CD14-positive monocyte (primary cell): ENCODE measurements at regions not wholly inside any gene's neighbourhood (a gene's known extent, or its start where the extent isn't known, plus 50 kb on each side); places are given as distances from the start of the nearest gene placed in this dataset.

Experiments
- DNase-seq, 3 donors: peaks; one replicate each; pipeline ENCODE4 v3.0.0-alpha.2; 2011 to 2022
- H2AFZ ChIP-seq: 2 replicates; pipeline ENCODE4 v1.6.0; 2012; ENCODE audit warnings: mild to moderate bottlenecking, low read depth, low read length, inconsistent platforms; ENCODE audit not compliant: insufficient read depth, poor library complexity, severe bottlenecking
- H3K27ac ChIP-seq, 2 donors: 1 replicate in 1 of 2; 2 replicates in 1 of 2; pipeline ENCODE4 v1.5.1; 2012 to 2013; ENCODE audit warnings: low read length in 2 of 2, control low read depth in 1 of 2, inconsistent platforms in 1 of 2, low read depth in 1 of 2, mild to moderate bottlenecking in 1 of 2
- H3K27me3 ChIP-seq, 2 donors: one replicate each; pipeline versions ENCODE4 v1.6.0 to v1.6.1; 2011 to 2013; ENCODE audit warnings: low read length in 2 of 2; ENCODE audit not compliant: control insufficient read depth in 2 of 2, insufficient read depth in 2 of 2
- H3K36me3 ChIP-seq, 2 donors: replicated peaks in 1 of 2; 1 replicate in 1 of 2; 2 replicates in 1 of 2; pipeline versions ENCODE4 v1.5.1 to v1.6.1; 2012 to 2013; ENCODE audit warnings: low read length in 2 of 2, control low read depth in 1 of 2, inconsistent platforms in 1 of 2, mild to moderate bottlenecking in 1 of 2; ENCODE audit not compliant: insufficient read depth in 2 of 2, control insufficient read depth in 1 of 2
- H3K4me1 ChIP-seq, 2 donors: 1 replicate in 1 of 2; 2 replicates in 1 of 2; pipeline versions ENCODE4 v1.5.1 to v1.6.1; 2012 to 2013; ENCODE audit warnings: low read length in 2 of 2, control low read depth in 1 of 2, inconsistent platforms in 1 of 2, mild to moderate bottlenecking in 1 of 2, moderate library complexity in 1 of 2; ENCODE audit not compliant: insufficient read depth in 2 of 2, control insufficient read depth in 1 of 2
- H3K4me2 ChIP-seq: replicated peaks from 2 replicates; pipeline ENCODE3; 2012; ENCODE audit warnings: low read length, moderate library complexity, mild to moderate bottlenecking; ENCODE audit not compliant: poor library complexity, severe bottlenecking; ENCODE audit errors: extremely low read depth
- H3K4me3 ChIP-seq, 3 experiments: fragments of 200-600 bp in 1 of 3; sonication (generic) in 1 of 3; replicated peaks in 1 of 3; 1 replicate in 2 of 3; 2 replicates in 1 of 3; pipeline ENCODE4 v1.5.1; 2011 to 2013; ENCODE audit warnings: low read length in 3 of 3, mild to moderate bottlenecking in 3 of 3, control low read depth in 2 of 3, low read depth in 2 of 3, inconsistent platforms in 1 of 3, moderate library complexity in 1 of 3
- H3K79me2 ChIP-seq: 2 replicates; pipeline ENCODE4 v1.6.0; 2012; ENCODE audit warnings: mild to moderate bottlenecking, control low read depth, inconsistent platforms, low read length, moderate library complexity; ENCODE audit not compliant: insufficient read depth
- H3K9ac ChIP-seq: 2 replicates; pipeline ENCODE4 v1.6.0; 2017; ENCODE audit warnings: low read length, mild to moderate bottlenecking; ENCODE audit not compliant: insufficient read depth, poor library complexity, severe bottlenecking
- H3K9me3 ChIP-seq, 2 donors: replicated peaks in 1 of 2; 1 replicate in 1 of 2; 2 replicates in 1 of 2; pipeline versions ENCODE4 v1.5.1 to v1.6.1; 2012 to 2013; ENCODE audit warnings: low read length in 2 of 2, control low read depth in 1 of 2; ENCODE audit not compliant: control insufficient read depth in 1 of 2, insufficient read depth in 1 of 2
- H4K20me1 ChIP-seq: 2 replicates; pipeline ENCODE4 v1.6.0; 2012; ENCODE audit warnings: mild to moderate bottlenecking, low read length, control low read depth, moderate library complexity; ENCODE audit not compliant: insufficient read depth
- H3K27ac Mint-ChIP-seq, 7 donors: one replicate each; pipeline ENCODE4 v1.8.0; 2020; ENCODE audit warnings: mild to moderate bottlenecking in 7 of 7, mixed read lengths in 7 of 7, moderate library complexity in 6 of 7, inconsistent platforms in 2 of 7
- H3K27me3 Mint-ChIP-seq, 3 donors: one replicate each; pipeline ENCODE4 v1.8.0; 2021 to 2022; ENCODE audit warnings: low read depth in 3 of 3, mild to moderate bottlenecking in 3 of 3, mixed read lengths in 3 of 3, moderate library complexity in 3 of 3, inconsistent platforms in 1 of 3
- H3K36me3 Mint-ChIP-seq, 2 donors: one replicate each; pipeline ENCODE4 v1.8.0; 2020; ENCODE audit warnings: mixed read lengths in 2 of 2, inconsistent platforms in 1 of 2, mild to moderate bottlenecking in 1 of 2
- H3K4me1 Mint-ChIP-seq: one replicate; pipeline ENCODE4 v1.8.0; 2020; ENCODE audit warnings: mild to moderate bottlenecking, mixed read lengths
- H3K4me3 Mint-ChIP-seq, 2 donors: one replicate each; pipeline ENCODE4 v1.8.0; 2020; ENCODE audit warnings: mild to moderate bottlenecking in 2 of 2, mixed read lengths in 2 of 2, moderate library complexity in 1 of 2
- H3K9me3 Mint-ChIP-seq, 7 donors: one replicate each; pipeline ENCODE4 v1.8.0; 2020 to 2022; ENCODE audit warnings: mixed read lengths in 7 of 7, mild to moderate bottlenecking in 6 of 7, moderate library complexity in 6 of 7, inconsistent platforms in 2 of 7
- WGBS: methylation state at CpG from one replicate; pipeline ENCODE4 v1.1.5; 2013; ENCODE audit warnings: missing lambda C conversion rate; ENCODE audit not compliant: insufficient coverage; 5-methylcytosine and 5-hydroxymethylcytosine counted together
- intact Hi-C, 2 donors: fragments of 100-400 bp; cut with micrococcal nuclease; formaldehyde crosslinking; loops; one replicate each; pipeline versions ENCODE4 v1.15.0 to v1.15.1; 2023
- TF ChIP-seq, protein P1 (sequence below): fragments of 200-600 bp; IDR thresholded peaks from one replicate; pipeline ENCODE4 v1.8.0; 2022; ENCODE audit warnings: antibody characterized with exemption, mild to moderate bottlenecking

DNA sequence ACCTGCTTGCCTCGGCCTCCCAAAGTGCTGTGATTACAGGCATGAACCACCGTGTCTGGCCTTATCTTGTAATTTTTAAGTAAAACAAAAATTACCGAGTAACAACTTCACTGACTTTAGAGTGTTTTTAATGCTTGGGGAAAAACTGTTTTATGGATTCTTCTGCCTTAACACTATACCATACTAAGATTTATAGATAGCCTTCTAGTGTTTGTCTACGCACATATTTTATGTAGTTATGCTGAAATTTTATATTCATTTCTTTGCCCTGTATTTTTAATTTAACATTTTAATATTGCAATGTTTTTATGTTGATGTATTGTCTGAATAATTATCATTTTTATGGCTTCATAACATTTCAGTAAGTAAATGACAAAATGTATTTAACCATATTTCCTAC, 96.4 kb upstream of the FTMT start:
- peaks cover 0 to 4% (median 0%) of the 10 kb centered on the region in 7 donors for H3K9me3 Mint-ChIP-seq
- H3K36me3 Mint-ChIP-seq: no peaks in the 10 kb centered on the region
- Histone ChIP-seq H3K4me1 (no peaks in the 10 kb centered on the region), H3K4me2 (no peak overlapping the region), H3K9me3 (no peaks in the 10 kb centered on the region), H3K9ac (no peak overlapping the region), H3K27ac (no peak overlapping the region), H4K20me1 (no peaks in the 10 kb centered on the region), H2AFZ (no peak overlapping the region), H3K27me3 (no peaks in the 10 kb centered on the region), H3K36me3 (no peaks in the 10 kb centered on the region), H3K4me3 (no peak overlapping the region), H3K79me2 (no peaks in the 10 kb centered on the region)
- H3K27ac Mint-ChIP-seq: no peak overlapping the region
- WGBS: 100% methylated on average over 1 of the region's 4 CpGs
- no peak for DNase-seq
- H3K4me1 Mint-ChIP-seq: no peaks in the 10 kb centered on the region
- H3K27me3 Mint-ChIP-seq: no peaks in the 10 kb centered on the region
- TF ChIP-seq, protein P1, sequence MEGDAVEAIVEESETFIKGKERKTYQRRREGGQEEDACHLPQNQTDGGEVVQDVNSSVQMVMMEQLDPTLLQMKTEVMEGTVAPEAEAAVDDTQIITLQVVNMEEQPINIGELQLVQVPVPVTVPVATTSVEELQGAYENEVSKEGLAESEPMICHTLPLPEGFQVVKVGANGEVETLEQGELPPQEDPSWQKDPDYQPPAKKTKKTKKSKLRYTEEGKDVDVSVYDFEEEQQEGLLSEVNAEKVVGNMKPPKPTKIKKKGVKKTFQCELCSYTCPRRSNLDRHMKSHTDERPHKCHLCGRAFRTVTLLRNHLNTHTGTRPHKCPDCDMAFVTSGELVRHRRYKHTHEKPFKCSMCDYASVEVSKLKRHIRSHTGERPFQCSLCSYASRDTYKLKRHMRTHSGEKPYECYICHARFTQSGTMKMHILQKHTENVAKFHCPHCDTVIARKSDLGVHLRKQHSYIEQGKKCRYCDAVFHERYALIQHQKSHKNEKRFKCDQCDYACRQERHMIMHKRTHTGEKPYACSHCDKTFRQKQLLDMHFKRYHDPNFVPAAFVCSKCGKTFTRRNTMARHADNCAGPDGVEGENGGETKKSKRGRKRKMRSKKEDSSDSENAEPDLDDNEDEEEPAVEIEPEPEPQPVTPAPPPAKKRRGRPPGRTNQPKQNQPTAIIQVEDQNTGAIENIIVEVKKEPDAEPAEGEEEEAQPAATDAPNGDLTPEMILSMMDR: no peak
- no peak overlapping the region for H3K4me3 Mint-ChIP-seq
- intact Hi-C loops: no loop called here

DNA sequence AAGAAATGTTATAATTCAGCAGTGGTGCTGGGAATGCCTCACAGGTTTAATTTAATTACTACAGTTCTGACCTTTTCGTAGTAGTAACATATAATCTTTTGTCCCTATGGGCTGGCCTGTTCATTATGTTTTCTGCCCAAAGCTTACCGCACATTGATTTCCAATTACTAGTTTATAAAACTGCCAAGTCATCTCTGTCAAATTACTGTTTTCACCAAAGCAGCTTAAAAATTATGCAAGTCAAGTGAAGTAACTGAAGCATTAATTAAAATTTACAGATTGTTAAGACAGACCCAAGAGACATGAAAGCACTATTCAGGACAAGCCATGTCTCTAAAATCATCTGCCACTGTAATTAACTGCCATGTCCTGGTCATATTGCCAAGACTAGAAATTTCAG, 93.9 kb upstream of the FTMT start:
- no peak overlapping the region for H3K9ac ChIP-seq
- TF ChIP-seq, protein P1: no peak
- WGBS: 83% methylated on average over 2 of the region's 2 CpGs
- no peaks in the 10 kb centered on the region for H3K36me3 Mint-ChIP-seq
- no peak overlapping the region for H3K27ac ChIP-seq
- H3K4me2 ChIP-seq: no peak overlapping the region
- H3K27ac Mint-ChIP-seq: no peak overlapping the region
- no peak overlapping the region for H2AFZ ChIP-seq
- peaks cover 0 to 4% (median 0%) of the 10 kb centered on the region in 7 donors for H3K9me3 Mint-ChIP-seq
- no peaks in the 10 kb centered on the region for H4K20me1 ChIP-seq
- no peaks in the 10 kb centered on the region for H3K4me1 ChIP-seq
- no peak overlapping the region for H3K4me3 Mint-ChIP-seq
- H3K4me1 Mint-ChIP-seq: no peaks in the 10 kb centered on the region
- H3K4me3 ChIP-seq: no peak overlapping the region
- H3K79me2 ChIP-seq: no peaks in the 10 kb centered on the region
- intact Hi-C loops: no loop called here
- H3K27me3 Mint-ChIP-seq: no peaks in the 10 kb centered on the region
- DNase-seq: no peak
- no peaks in the 10 kb centered on the region for H3K27me3 ChIP-seq
- no peaks in the 10 kb centered on the region for H3K36me3 ChIP-seq
- no peaks in the 10 kb centered on the region for H3K9me3 ChIP-seq
